H1 (cell line): ENCODE measurements at regions not wholly inside any gene's neighbourhood (a gene's known extent, or its start where the extent isn't known, plus 50 kb on each side); places are given as distances from the start of the nearest gene placed in this dataset.

ENCODE experiments used
- BRCA1 ChIP-seq: IDR thresholded peaks from 2 replicates; pipeline ENCODE4 v1.6.1; 2012; ENCODE audit warnings: low read depth, low read length, improper control_type of control experiment
- EGR1 ChIP-seq: IDR thresholded peaks from 2 replicates; pipeline ENCODE4 v1.6.1; 2011; ENCODE audit warnings: low read depth, low read length, borderline replicate concordance
- EP300 ChIP-seq, 2 experiments: IDR thresholded peaks; 1 replicate in 1 of 2; 2 replicates in 1 of 2; pipeline ENCODE4 v1.6.1; 2011 to 2012; ENCODE audit warnings: low read depth in 2 of 2, low read length in 2 of 2, mild to moderate bottlenecking in 2 of 2, borderline replicate concordance in 1 of 2, inconsistent platforms in 1 of 2, moderate library complexity in 1 of 2
- EZH2 ChIP-seq: fragments of 200-600 bp; sonication (generic); IDR thresholded peaks from 2 replicates; pipeline ENCODE4 v1.7.1; 2012; ENCODE audit warnings: low read depth, mild to moderate bottlenecking, moderate library complexity, low read length, inconsistent platforms; ENCODE audit not compliant: severe bottlenecking
- TAF1 ChIP-seq: IDR thresholded peaks from 2 replicates; pipeline ENCODE4 v1.6.1; 2011; ENCODE audit warnings: mild to moderate bottlenecking, low read depth, low read length
- TF ChIP-seq, protein P1 (sequence below): fragments of 300-600 bp; sonication (generic); IDR thresholded peaks from 2 replicates; pipeline ENCODE4 v1.7.1; 2012; ENCODE audit warnings: low read length, moderate library complexity, mild to moderate bottlenecking, inconsistent platforms; ENCODE audit not compliant: insufficient replicate concordance

DNA sequence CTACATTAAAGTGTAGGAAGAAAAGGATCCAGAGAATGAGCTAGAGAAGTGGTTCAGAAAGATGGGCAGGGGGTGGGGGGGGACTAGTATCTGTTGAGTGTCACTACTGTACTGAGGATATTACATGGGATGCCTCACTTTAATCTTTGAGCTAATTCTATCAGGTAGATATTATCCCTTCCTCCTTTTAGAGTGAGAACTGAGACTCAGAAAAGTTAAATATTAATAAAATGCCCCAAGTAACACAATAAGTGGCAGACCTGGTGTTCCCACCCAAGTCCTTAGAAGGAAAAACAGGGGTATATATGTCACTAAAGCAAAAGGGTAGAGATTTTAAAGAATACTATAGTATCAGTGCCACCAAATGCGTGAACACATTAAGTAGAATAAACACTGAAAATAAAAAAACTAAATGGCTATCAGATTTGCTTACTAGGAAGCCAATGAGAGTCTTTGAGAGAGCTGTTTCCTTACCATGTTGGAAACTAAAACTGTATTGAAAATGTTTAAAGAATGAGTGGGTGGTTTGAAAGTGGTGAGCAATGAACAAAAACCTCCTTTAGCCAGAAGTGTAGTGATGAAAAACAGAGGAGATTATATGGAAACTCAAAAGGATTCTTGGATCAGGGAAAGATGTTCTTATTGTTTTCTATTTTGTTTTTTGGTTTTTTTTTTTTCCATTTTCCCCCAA lies 230.8 kb downstream of the BARHL2 start:
- TF ChIP-seq EGR1 (no peak), EP300 (IDR thresholded peaks at IDR 0.05; ENCODE audit: borderline replicate concordance in 1 of 2, low read depth in 2 of 2, low read length in 2 of 2) (no peak), TAF1 (no peak), EZH2 (no peak), BRCA1 (no peak)
- TF ChIP-seq, protein P1, sequence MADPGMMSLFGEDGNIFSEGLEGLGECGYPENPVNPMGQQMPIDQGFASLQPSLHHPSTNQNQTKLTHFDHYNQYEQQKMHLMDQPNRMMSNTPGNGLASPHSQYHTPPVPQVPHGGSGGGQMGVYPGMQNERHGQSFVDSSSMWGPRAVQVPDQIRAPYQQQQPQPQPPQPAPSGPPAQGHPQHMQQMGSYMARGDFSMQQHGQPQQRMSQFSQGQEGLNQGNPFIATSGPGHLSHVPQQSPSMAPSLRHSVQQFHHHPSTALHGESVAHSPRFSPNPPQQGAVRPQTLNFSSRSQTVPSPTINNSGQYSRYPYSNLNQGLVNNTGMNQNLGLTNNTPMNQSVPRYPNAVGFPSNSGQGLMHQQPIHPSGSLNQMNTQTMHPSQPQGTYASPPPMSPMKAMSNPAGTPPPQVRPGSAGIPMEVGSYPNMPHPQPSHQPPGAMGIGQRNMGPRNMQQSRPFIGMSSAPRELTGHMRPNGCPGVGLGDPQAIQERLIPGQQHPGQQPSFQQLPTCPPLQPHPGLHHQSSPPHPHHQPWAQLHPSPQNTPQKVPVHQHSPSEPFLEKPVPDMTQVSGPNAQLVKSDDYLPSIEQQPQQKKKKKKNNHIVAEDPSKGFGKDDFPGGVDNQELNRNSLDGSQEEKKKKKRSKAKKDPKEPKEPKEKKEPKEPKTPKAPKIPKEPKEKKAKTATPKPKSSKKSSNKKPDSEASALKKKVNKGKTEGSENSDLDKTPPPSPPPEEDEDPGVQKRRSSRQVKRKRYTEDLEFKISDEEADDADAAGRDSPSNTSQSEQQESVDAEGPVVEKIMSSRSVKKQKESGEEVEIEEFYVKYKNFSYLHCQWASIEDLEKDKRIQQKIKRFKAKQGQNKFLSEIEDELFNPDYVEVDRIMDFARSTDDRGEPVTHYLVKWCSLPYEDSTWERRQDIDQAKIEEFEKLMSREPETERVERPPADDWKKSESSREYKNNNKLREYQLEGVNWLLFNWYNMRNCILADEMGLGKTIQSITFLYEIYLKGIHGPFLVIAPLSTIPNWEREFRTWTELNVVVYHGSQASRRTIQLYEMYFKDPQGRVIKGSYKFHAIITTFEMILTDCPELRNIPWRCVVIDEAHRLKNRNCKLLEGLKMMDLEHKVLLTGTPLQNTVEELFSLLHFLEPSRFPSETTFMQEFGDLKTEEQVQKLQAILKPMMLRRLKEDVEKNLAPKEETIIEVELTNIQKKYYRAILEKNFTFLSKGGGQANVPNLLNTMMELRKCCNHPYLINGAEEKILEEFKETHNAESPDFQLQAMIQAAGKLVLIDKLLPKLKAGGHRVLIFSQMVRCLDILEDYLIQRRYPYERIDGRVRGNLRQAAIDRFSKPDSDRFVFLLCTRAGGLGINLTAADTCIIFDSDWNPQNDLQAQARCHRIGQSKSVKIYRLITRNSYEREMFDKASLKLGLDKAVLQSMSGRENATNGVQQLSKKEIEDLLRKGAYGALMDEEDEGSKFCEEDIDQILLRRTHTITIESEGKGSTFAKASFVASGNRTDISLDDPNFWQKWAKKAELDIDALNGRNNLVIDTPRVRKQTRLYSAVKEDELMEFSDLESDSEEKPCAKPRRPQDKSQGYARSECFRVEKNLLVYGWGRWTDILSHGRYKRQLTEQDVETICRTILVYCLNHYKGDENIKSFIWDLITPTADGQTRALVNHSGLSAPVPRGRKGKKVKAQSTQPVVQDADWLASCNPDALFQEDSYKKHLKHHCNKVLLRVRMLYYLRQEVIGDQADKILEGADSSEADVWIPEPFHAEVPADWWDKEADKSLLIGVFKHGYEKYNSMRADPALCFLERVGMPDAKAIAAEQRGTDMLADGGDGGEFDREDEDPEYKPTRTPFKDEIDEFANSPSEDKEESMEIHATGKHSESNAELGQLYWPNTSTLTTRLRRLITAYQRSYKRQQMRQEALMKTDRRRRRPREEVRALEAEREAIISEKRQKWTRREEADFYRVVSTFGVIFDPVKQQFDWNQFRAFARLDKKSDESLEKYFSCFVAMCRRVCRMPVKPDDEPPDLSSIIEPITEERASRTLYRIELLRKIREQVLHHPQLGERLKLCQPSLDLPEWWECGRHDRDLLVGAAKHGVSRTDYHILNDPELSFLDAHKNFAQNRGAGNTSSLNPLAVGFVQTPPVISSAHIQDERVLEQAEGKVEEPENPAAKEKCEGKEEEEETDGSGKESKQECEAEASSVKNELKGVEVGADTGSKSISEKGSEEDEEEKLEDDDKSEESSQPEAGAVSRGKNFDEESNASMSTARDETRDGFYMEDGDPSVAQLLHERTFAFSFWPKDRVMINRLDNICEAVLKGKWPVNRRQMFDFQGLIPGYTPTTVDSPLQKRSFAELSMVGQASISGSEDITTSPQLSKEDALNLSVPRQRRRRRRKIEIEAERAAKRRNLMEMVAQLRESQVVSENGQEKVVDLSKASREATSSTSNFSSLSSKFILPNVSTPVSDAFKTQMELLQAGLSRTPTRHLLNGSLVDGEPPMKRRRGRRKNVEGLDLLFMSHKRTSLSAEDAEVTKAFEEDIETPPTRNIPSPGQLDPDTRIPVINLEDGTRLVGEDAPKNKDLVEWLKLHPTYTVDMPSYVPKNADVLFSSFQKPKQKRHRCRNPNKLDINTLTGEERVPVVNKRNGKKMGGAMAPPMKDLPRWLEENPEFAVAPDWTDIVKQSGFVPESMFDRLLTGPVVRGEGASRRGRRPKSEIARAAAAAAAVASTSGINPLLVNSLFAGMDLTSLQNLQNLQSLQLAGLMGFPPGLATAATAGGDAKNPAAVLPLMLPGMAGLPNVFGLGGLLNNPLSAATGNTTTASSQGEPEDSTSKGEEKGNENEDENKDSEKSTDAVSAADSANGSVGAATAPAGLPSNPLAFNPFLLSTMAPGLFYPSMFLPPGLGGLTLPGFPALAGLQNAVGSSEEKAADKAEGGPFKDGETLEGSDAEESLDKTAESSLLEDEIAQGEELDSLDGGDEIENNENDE = no peak
